ENCODE measurements at regions not wholly inside any gene's neighbourhood (a gene's known extent, or its start where the extent isn't known, plus 50 kb on each side); places are given as distances from the start of the nearest gene placed in this dataset.

DNA sequence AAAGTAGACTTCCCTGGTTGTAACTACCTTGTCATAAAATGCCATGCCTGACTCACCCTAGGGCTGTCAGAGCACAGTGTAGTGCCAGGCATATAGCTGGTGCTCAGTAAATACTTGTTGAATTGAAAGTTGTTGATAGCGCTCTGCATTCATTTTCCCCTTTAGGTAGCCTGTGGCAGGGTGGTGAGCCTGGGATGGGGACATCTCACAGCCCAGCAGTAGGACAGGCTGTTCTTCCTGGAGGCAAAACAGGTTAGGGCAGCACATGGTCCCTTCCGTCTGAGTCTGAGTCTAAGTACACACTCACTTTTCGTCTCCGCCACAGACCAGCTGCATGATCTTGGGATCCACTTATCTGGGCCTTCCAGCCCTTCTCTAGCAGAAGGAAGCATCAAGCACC is 401.9 kb downstream of the ZSWIM6 start:
- TF ChIP-seq, protein P1, sequence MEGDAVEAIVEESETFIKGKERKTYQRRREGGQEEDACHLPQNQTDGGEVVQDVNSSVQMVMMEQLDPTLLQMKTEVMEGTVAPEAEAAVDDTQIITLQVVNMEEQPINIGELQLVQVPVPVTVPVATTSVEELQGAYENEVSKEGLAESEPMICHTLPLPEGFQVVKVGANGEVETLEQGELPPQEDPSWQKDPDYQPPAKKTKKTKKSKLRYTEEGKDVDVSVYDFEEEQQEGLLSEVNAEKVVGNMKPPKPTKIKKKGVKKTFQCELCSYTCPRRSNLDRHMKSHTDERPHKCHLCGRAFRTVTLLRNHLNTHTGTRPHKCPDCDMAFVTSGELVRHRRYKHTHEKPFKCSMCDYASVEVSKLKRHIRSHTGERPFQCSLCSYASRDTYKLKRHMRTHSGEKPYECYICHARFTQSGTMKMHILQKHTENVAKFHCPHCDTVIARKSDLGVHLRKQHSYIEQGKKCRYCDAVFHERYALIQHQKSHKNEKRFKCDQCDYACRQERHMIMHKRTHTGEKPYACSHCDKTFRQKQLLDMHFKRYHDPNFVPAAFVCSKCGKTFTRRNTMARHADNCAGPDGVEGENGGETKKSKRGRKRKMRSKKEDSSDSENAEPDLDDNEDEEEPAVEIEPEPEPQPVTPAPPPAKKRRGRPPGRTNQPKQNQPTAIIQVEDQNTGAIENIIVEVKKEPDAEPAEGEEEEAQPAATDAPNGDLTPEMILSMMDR (IDR thresholded peaks at IDR 0.05): no peak
- TF ChIP-seq, protein P2, sequence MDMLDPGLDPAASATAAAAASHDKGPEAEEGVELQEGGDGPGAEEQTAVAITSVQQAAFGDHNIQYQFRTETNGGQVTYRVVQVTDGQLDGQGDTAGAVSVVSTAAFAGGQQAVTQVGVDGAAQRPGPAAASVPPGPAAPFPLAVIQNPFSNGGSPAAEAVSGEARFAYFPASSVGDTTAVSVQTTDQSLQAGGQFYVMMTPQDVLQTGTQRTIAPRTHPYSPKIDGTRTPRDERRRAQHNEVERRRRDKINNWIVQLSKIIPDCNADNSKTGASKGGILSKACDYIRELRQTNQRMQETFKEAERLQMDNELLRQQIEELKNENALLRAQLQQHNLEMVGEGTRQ (IDR thresholded peaks at IDR 0.05): no peak
- no peak for TF ChIP-seq POLR2AphosphoS2 (conservative IDR thresholded peaks at IDR 0.05; ENCODE audit: low read length)
